ENCODE measurements at regions not wholly inside any gene's neighbourhood (a gene's known extent, or its start where the extent isn't known, plus 50 kb on each side); places are given as distances from the start of the nearest gene placed in this dataset.
A peak's percentile ranks its signal among the peaks of the same experiment; 100 is the strongest.

- no peak for TF ChIP-seq CTCF (IDR thresholded peaks at IDR 0.05; ENCODE audit: insufficient read depth, low read depth, low read length, missing control alignments)
- DNase-seq (ENCODE audit: low read depth): no peak
- no peak overlapping the region for H3K4me3 ChIP-seq (ENCODE audit: low read length)
Measured at GRCh38 chr14:27175489-27175888, 577.7 kb upstream of the NOVA1 start.

GRCh38 chr14:27181333-27181732, 583.5 kb upstream of the NOVA1 start:
- DNase-seq (ENCODE audit: low read depth): no peak
- H3K4me3 ChIP-seq (ENCODE audit: low read length): no peak overlapping the region
- no peak for TF ChIP-seq CTCF (IDR thresholded peaks at IDR 0.05; ENCODE audit: insufficient read depth, low read depth, low read length, missing control alignments)

- no peak for TF ChIP-seq CTCF (IDR thresholded peaks at IDR 0.05; ENCODE audit: insufficient read depth, low read depth, low read length, missing control alignments)
- DNase-seq (ENCODE audit: low read depth): peak; percentile 3
- H3K4me3 ChIP-seq (ENCODE audit: low read length): no peak overlapping the region
Measured at GRCh38 chr14:27184427-27184826, 586.6 kb upstream of the NOVA1 start.

GRCh38 chr14:27186048-27186447, 588.2 kb upstream of the NOVA1 start:
- no peak for TF ChIP-seq CTCF (IDR thresholded peaks at IDR 0.05; ENCODE audit: insufficient read depth, low read depth, low read length, missing control alignments)

GRCh38 chr14:27187136-27187535, 589.3 kb upstream of the NOVA1 start:
- no peak for DNase-seq (ENCODE audit: low read depth)
- no peak overlapping the region for H3K4me3 ChIP-seq (ENCODE audit: low read length)
- no peak for TF ChIP-seq CTCF (IDR thresholded peaks at IDR 0.05; ENCODE audit: insufficient read depth, low read depth, low read length, missing control alignments)

More at GRCh38 chr14:27186048-27186447, 588.2 kb upstream of the NOVA1 start:
- no peak overlapping the region for H3K4me3 ChIP-seq (ENCODE audit: low read length)
- no peak for DNase-seq (ENCODE audit: low read depth)

GRCh38 chr14:27190296-27190695, 592.5 kb upstream of the NOVA1 start:
- no peak for DNase-seq (ENCODE audit: low read depth)
- TF ChIP-seq CTCF (IDR thresholded peaks at IDR 0.05; ENCODE audit: insufficient read depth, low read depth, low read length, missing control alignments): no peak
- H3K4me3 ChIP-seq (ENCODE audit: low read length): no peak overlapping the region

GRCh38 chr14:27199272-27199671, 601.4 kb upstream of the NOVA1 start:
- DNase-seq (ENCODE audit: low read depth): no peak
- TF ChIP-seq CTCF (IDR thresholded peaks at IDR 0.05; ENCODE audit: insufficient read depth, low read depth, low read length, missing control alignments): no peak
- H3K4me3 ChIP-seq (ENCODE audit: low read length): no peak overlapping the region

All from epithelial cell of esophagus (primary cell).